Upper lobe of left lung (tissue), 6 donors: ENCODE measurements at regions not wholly inside any gene's neighbourhood (a gene's known extent, or its start where the extent isn't known, plus 50 kb on each side); places are given as distances from the start of the nearest gene placed in this dataset.

Experiments used
- ATAC-seq, 2 donors: fragments of 200-7000 bp; cut with Tn5 transposase; one replicate each; pipeline ENCODE4 v1.9.1; 2022; ENCODE audit warnings: mild to moderate bottlenecking in 2 of 2, moderate library complexity in 2 of 2; ENCODE audit not compliant: low FRiP score in 2 of 2
- DNase-seq, 2 donors: peaks; one replicate each; pipeline ENCODE4 v3.0.0-alpha.2; 2019 to 2020
- H3K27ac ChIP-seq, 4 donors: fragments of 200-600 bp; sonication (generic); one replicate each; pipeline ENCODE4 v1.5.1; 2016 to 2019
- H3K27me3 ChIP-seq, 4 donors: fragments of 200-600 bp; sonication (generic); one replicate each; pipeline ENCODE4 v1.5.1; 2017 to 2019
- H3K36me3 ChIP-seq, 4 donors: fragments of 200-600 bp; sonication (generic); one replicate each; pipeline ENCODE4 v1.5.1; 2016 to 2019
- H3K4me1 ChIP-seq, 4 donors: fragments of 200-600 bp; sonication (generic); one replicate each; pipeline ENCODE4 v1.5.1; 2018 to 2019
- H3K4me3 ChIP-seq, 4 donors: fragments of 200-600 bp; sonication (generic); one replicate each; pipeline ENCODE4 v1.5.1; 2017 to 2019; ENCODE audit warnings: mild to moderate bottlenecking in 2 of 4, moderate library complexity in 1 of 4
- H3K9me3 ChIP-seq, 4 donors: fragments of 200-600 bp; sonication (generic); one replicate each; pipeline ENCODE4 v1.5.1; 2018 to 2019
- CTCF ChIP-seq, 6 experiments: fragments of 450-650 bp in 4 of 6; fragments of 200-600 bp in 2 of 6; sonication (generic) in 2 of 6; IDR thresholded peaks; one replicate each; pipeline ENCODE4 v1.5.1; 2016 to 2019; ENCODE audit warnings: antibody characterized with exemption in 6 of 6
- EP300 ChIP-seq, 4 donors: sonication (generic); formaldehyde crosslinking; IDR thresholded peaks; one replicate each; pipeline ENCODE4 v1.5.1; 2017; ENCODE audit warnings: antibody characterized with exemption in 4 of 4, control low read depth in 2 of 4
- POLR2A ChIP-seq, 4 donors: fragments of 450-650 bp; IDR thresholded peaks; one replicate each; pipeline ENCODE4 v1.5.1; 2016 to 2017; ENCODE audit warnings: antibody characterized with exemption in 4 of 4, mild to moderate bottlenecking in 2 of 4
- POLR2AphosphoS5 ChIP-seq, 2 donors: sonication (generic); formaldehyde crosslinking; IDR thresholded peaks; one replicate each; pipeline ENCODE4 v1.5.1; 2017; ENCODE audit warnings: antibody characterized with exemption in 2 of 2
- WGBS, 2 donors: methylation state at CpG; one replicate each; pipeline ENCODE4 v1.1.5; 2017 to 2018; 5-methylcytosine and 5-hydroxymethylcytosine counted together
- donor health status: DM: no; HTN: no; CAD: no; lungs with moderate emphysema.
- donor health status: DM: no; HTN: yes; CAD: no; lungs with severe emphysema.

GRCh38 chr15:46326173-46326572 is 691.3 kb downstream of the SQOR start:
- Histone ChIP-seq H3K27ac (no peak overlapping the region), H3K4me3 (no peak overlapping the region), H3K9me3 (no peaks in the 10 kb centered on the region), H3K36me3 (no peaks in the 10 kb centered on the region), H3K4me1 (no peaks in the 10 kb centered on the region), H3K27me3 (no peaks in the 10 kb centered on the region)
- TF ChIP-seq EP300 (IDR thresholded peaks at IDR 0.05) (no peak), POLR2A (IDR thresholded peaks at IDR 0.05) (no peak)
- DNase-seq = no peak
- no peak for ATAC-seq

- no peak for ATAC-seq
- DNase-seq = no peak
- no peaks in the 10 kb centered on the region for H3K27me3 ChIP-seq
- H3K4me3 ChIP-seq = no peak overlapping the region
- no peaks in the 10 kb centered on the region for H3K4me1 ChIP-seq
- no peak overlapping the region for H3K27ac ChIP-seq
- TF ChIP-seq POLR2AphosphoS5 (IDR thresholded peaks at IDR 0.05) = no peak
- TF ChIP-seq CTCF (IDR thresholded peaks at IDR 0.05) = no peak
- TF ChIP-seq POLR2A (IDR thresholded peaks at IDR 0.05) = no peak
- TF ChIP-seq EP300 (IDR thresholded peaks at IDR 0.05) = no peak
- H3K9me3 ChIP-seq = no peaks in the 10 kb centered on the region
- H3K36me3 ChIP-seq = no peaks in the 10 kb centered on the region
- 92% methylated on average over 1 of the region's 1 CpG for WGBS, 2 donors
Observed at GRCh38 chr15:46328821-46329220, 694.0 kb downstream of the SQOR start.

- TF ChIP-seq CTCF (IDR thresholded peaks at IDR 0.05) (no peak), POLR2AphosphoS5 (IDR thresholded peaks at IDR 0.05) (no peak), EP300 (IDR thresholded peaks at IDR 0.05) (no peak), POLR2A (IDR thresholded peaks at IDR 0.05) (no peak)
- ATAC-seq (no peak), DNase-seq (no peak)
- Histone ChIP-seq H3K4me3 (no peak overlapping the region), H3K9me3 (no peaks in the 10 kb centered on the region), H3K27me3 (no peaks in the 10 kb centered on the region), H3K36me3 (no peaks in the 10 kb centered on the region), H3K27ac (no peak overlapping the region), H3K4me1 (no peaks in the 10 kb centered on the region)
- 81 to 88% methylated on average over 1 of the region's 1 CpG for WGBS, 2 donors
Observed at GRCh38 chr15:46329876-46330275, 695.0 kb downstream of the SQOR start.

GRCh38 chr15:46331546-46331945 is 696.7 kb downstream of the SQOR start:
- DNase-seq (no peak), ATAC-seq (no peak)
- Histone ChIP-seq H3K4me1 (no peaks in the 10 kb centered on the region), H3K36me3 (no peaks in the 10 kb centered on the region), H3K27ac (no peak overlapping the region), H3K4me3 (no peak overlapping the region), H3K9me3 (no peaks in the 10 kb centered on the region), H3K27me3 (no peaks in the 10 kb centered on the region)
- TF ChIP-seq POLR2A (IDR thresholded peaks at IDR 0.05) (no peak), EP300 (IDR thresholded peaks at IDR 0.05) (no peak), CTCF (IDR thresholded peaks at IDR 0.05) (no peak)

- H3K27ac ChIP-seq = no peak overlapping the region
Observed at GRCh38 chr15:46343196-46343935, 708.5 kb downstream of the SQOR start.

More at GRCh38 chr15:46343196-46343935, 708.5 kb downstream of the SQOR start:
- ATAC-seq (no peak), DNase-seq (no peak)
- H3K9me3 ChIP-seq = no peaks in the 10 kb centered on the region
- H3K36me3 ChIP-seq = no peaks in the 10 kb centered on the region
- no peaks in the 10 kb centered on the region for H3K4me1 ChIP-seq
- WGBS, 2 donors = 66 to 74% methylated on average over 7 of the region's 7 CpGs
- H3K27me3 ChIP-seq = no peaks in the 10 kb centered on the region
- no peak overlapping the region for H3K4me3 ChIP-seq
- no peak for TF ChIP-seq CTCF (IDR thresholded peaks at IDR 0.05)
- no peak for TF ChIP-seq POLR2A (IDR thresholded peaks at IDR 0.05)
- TF ChIP-seq EP300 (IDR thresholded peaks at IDR 0.05) = no peak
- TF ChIP-seq POLR2AphosphoS5 (IDR thresholded peaks at IDR 0.05) = no peak
